ENCODE measurements at regions not wholly inside any gene's neighbourhood (a gene's known extent, or its start where the extent isn't known, plus 50 kb on each side); places are given as distances from the start of the nearest gene placed in this dataset.
A peak's percentile ranks its signal among the peaks of the same experiment; 100 is the strongest.
"Not testable (repeated sequence)": the region's sequence is repeated elsewhere in the genome, so short reads cannot be mapped to it uniquely, and the experiment has no call there.

DNA sequence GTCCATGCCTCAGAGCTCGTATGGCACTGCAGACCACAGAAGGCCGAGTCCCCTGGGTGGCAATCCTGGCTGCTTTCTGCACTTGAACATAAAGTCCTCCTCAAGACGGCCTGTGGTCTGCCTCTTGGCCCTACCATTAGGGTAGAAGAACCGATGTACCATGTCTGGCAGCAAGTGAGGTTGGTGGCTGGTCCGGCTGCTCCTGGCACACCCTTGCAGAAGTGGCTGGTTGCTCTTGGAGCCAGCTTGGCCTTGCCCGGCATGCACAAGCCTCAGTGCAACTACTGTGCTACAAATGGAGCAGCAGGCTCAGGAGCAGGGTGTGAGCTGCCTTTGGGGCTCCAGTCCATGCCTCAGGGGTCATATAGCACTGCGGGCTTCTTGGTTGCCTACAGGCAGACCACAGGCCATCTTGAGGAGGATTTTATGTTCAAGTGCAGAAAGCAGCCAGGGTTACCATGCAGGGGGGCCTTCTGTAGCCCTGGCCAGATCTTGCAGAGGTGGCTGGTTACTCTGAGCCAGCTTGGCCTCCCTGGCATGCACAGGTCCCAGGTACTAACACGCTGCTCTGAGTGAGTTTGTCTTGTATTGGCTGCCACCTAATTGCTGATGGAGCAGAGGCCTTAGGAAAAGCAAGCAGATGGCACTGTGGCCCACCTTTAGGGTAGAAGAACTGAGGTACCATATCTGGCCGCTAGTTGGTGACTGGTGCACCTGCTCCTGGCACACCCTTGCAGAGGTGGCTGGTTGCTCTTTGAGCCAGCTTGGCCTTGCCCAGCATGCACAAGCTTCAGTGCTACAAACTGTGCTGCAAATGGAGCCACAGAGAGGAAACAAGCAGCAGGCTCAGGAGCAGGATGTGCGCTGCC is 106.4 kb downstream of the CCDC74A start:
- peak; percentile 8 to 9; a peak in 1 of 4 replicates for TF ChIP-seq RAD21 (IDR thresholded peaks at IDR 0.05 in 1 of 2, conservative IDR thresholded peaks at IDR 0.05 in 1 of 2; ENCODE audit: low read depth in 2 of 2, low read length in 2 of 2)
- TF ChIP-seq CTCF (IDR thresholded peaks at IDR 0.05; ENCODE audit: control extremely low read depth in 1 of 3, insufficient read depth in 1 of 3, low read depth in 1 of 3, low read length in 3 of 3): peak in 2 of 3 experiments; percentile 36 to 39; a peak in 2 of 4 replicates
- CTCF ChIA-PET (ENCODE audit: partially characterized antibody): interaction anchor here (0.6 to 1.5 kb wide), 3 partner anchors 19 to 97 kb away, joined by 4 to 5 read pairs (median 4); no protein-coding TSS in a partner anchor
- H3K4me3 ChIP-seq (ENCODE audit: extremely low read depth in 1 of 4, insufficient read depth in 2 of 4, low read depth in 3 of 4, low read length in 4 of 4); H3K18ac ChIP-seq (ENCODE audit: extremely low read depth, low read length); H3K9ac ChIP-seq (replicated peaks in 1 of 4; ENCODE audit: extremely low read depth in 1 of 4, low read depth in 3 of 4, low read length in 3 of 4); H4K91ac ChIP-seq (replicated peaks; ENCODE audit: insufficient read length, low read length); H2AK5ac ChIP-seq (ENCODE audit: low read depth, low read length); H3K4ac ChIP-seq (replicated peaks; ENCODE audit: insufficient read length, low read depth, low read length); H2BK120ac ChIP-seq (replicated peaks; ENCODE audit: low read depth, low read length); H3K27me3 ChIP-seq (replicated peaks in 1 of 4; ENCODE audit: control insufficient read depth in 3 of 4, extremely low read depth in 1 of 4, insufficient read depth in 3 of 4, low read length in 3 of 4); H4K8ac ChIP-seq (ENCODE audit: extremely low read depth, insufficient read depth, low read length); H3K79me1 ChIP-seq (ENCODE audit: low read depth, low read length); H2AFZ ChIP-seq (ENCODE audit: low read length); H3K23me2 ChIP-seq (ENCODE audit: low read depth, low read length); H2BK5ac ChIP-seq (ENCODE audit: low read depth, low read length); H2BK15ac ChIP-seq (ENCODE audit: low read length); H3K4me2 ChIP-seq (ENCODE audit: insufficient read depth in 1 of 2, low read depth in 2 of 2, low read length in 2 of 2); H3K79me2 ChIP-seq (ENCODE audit: control insufficient read depth in 1 of 2, insufficient read depth in 2 of 2, low read length in 2 of 2); H4K20me1 ChIP-seq (replicated peaks in 1 of 2; ENCODE audit: control insufficient read depth in 1 of 2, insufficient read depth in 2 of 2, low read length in 2 of 2); H3K4me1 ChIP-seq (replicated peaks in 1 of 4; ENCODE audit: control insufficient read depth in 3 of 4, insufficient read depth in 4 of 4, low read length in 3 of 4); DNase-seq (ENCODE audit: low read depth in 1 of 2, low spot score in 2 of 2); H3K36me3 ChIP-seq (ENCODE audit: control insufficient read depth in 2 of 4, insufficient read depth in 4 of 4, low read length in 3 of 4); H3K9me3 ChIP-seq (ENCODE audit: insufficient read depth in 2 of 2, low read depth in 1 of 2, low read length in 1 of 2); POLR2A ChIA-PET (ENCODE audit: partially characterized antibody); H3K27ac ChIP-seq (ENCODE audit: low read depth, low read length); H3K14ac ChIP-seq (ENCODE audit: insufficient read length); H4K5ac ChIP-seq (ENCODE audit: insufficient read length, low read depth, low read length); FAIRE-seq; H2BK12ac ChIP-seq (ENCODE audit: low read depth, low read length); H3K56ac ChIP-seq (replicated peaks; ENCODE audit: insufficient read length, low read depth, low read length); H2BK20ac ChIP-seq (ENCODE audit: low read length); H3K23ac ChIP-seq (ENCODE audit: insufficient read length): not testable (repeated sequence)
- WGBS, 2 experiments (ENCODE audit: extremely low coverage in 1 of 2, insufficient coverage in 1 of 2, insufficient read length in 1 of 2, insufficient replicate concordance in 2 of 2, low coverage in 1 of 2, low lambda C conversion rate in 2 of 2, missing lambda C conversion rate in 1 of 2): 94% methylated on average over 10 of the region's 10 CpGs; no CpG with 5 or more reads in 1 of the 2 experiments
